Neural cell (in vitro differentiated cells): ENCODE measurements at regions not wholly inside any gene's neighbourhood (a gene's known extent, or its start where the extent isn't known, plus 50 kb on each side); places are given as distances from the start of the nearest gene placed in this dataset.

Experiments used
- H2AFZ ChIP-seq: fragments of 200-600, 300-800 bp; sonication (generic), shearing (Covaris generic); 2 replicates; pipeline ENCODE4 v1.6.0; 2014; ENCODE audit warnings: low read depth, mild to moderate bottlenecking, antibody characterized with exemption, low read length, moderate library complexity
- H3F3A ChIP-seq: fragments of 200-600 bp; shearing (Covaris generic); 2 replicates; pipeline ENCODE4 v1.6.1; 2016; ENCODE audit warnings: mild to moderate bottlenecking, moderate library complexity, mixed read lengths, antibody characterized with exemption, low read length; ENCODE audit not compliant: insufficient read depth, poor library complexity, severe bottlenecking
- H3K27ac ChIP-seq: fragments of 200-600, 300-800 bp; sonication (generic), shearing (Covaris generic); 2 replicates; pipeline ENCODE4 v1.5.1; 2014; ENCODE audit warnings: mild to moderate bottlenecking, low read length, moderate library complexity
- H3K27me3 ChIP-seq: fragments of 300-800, 200-600 bp; sonication (generic), shearing (Covaris generic); 2 replicates; pipeline ENCODE4 v1.6.0; 2014; ENCODE audit warnings: mild to moderate bottlenecking, low read depth, low read length, moderate library complexity; ENCODE audit not compliant: insufficient read depth
- H3K36me3 ChIP-seq: fragments of 300-800, 200-600 bp; sonication (generic), shearing (Covaris generic); 2 replicates; pipeline ENCODE4 v1.5.1; 2014; ENCODE audit warnings: mild to moderate bottlenecking, antibody characterized with exemption, low read length, moderate library complexity; ENCODE audit not compliant: insufficient read depth
- H3K4me2 ChIP-seq: fragments of 300-800, 200-600 bp; sonication (generic), shearing (Covaris generic); 2 replicates; pipeline ENCODE4 v1.6.0; 2014; ENCODE audit warnings: mild to moderate bottlenecking, low read length
- H3K4me3 ChIP-seq: fragments of 300-800, 200-600 bp; sonication (generic), shearing (Covaris generic); 2 replicates; pipeline ENCODE4 v1.5.1; 2014; ENCODE audit warnings: mild to moderate bottlenecking, low read length, moderate library complexity
- H3K79me2 ChIP-seq: fragments of 200-600 bp; shearing (Covaris generic); replicated peaks from 2 replicates; pipeline ENCODE4 v1.6.0; 2014; ENCODE audit warnings: mild to moderate bottlenecking, low read length, moderate library complexity; ENCODE audit not compliant: insufficient read depth
- H3K9ac ChIP-seq: fragments of 300-800, 200-600 bp; sonication (generic), shearing (Covaris generic); 2 replicates; pipeline ENCODE4 v1.6.1; 2016; ENCODE audit warnings: mild to moderate bottlenecking, low read length, mixed read lengths
- H3K9me2 ChIP-seq: fragments of 200-600 bp; shearing (Covaris generic); 2 replicates; pipeline ENCODE4 v1.6.1; 2016; ENCODE audit warnings: mild to moderate bottlenecking, low read length, mixed read lengths; ENCODE audit not compliant: insufficient read depth
- H3K9me3 ChIP-seq: fragments of 200-600, 300-800 bp; sonication (generic), shearing (Covaris generic); 2 replicates; pipeline ENCODE4 v1.6.1; 2016; ENCODE audit warnings: mild to moderate bottlenecking, mixed run types, low read length, moderate library complexity, mixed read lengths
- H4K20me1 ChIP-seq: fragments of 200-600 bp; shearing (Covaris generic); 2 replicates; pipeline ENCODE4 v1.6.1; 2016; ENCODE audit warnings: mild to moderate bottlenecking, mixed run types; ENCODE audit not compliant: insufficient read depth
- EP300 ChIP-seq: fragments of 450-650 bp; conservative IDR thresholded peaks from 2 replicates; pipeline ENCODE4 v1.6.1; 2014; ENCODE audit warnings: antibody characterized with exemption, mild to moderate bottlenecking, moderate library complexity; ENCODE audit not compliant: poor library complexity, severe bottlenecking
- EZH2 ChIP-seq: fragments of 200-600, 300-800 bp; shearing (Covaris generic), sonication (generic); IDR thresholded peaks from 2 replicates; pipeline ENCODE4 v1.6.1; 2014; ENCODE audit warnings: antibody characterized with exemption, low read length, borderline replicate concordance, mild to moderate bottlenecking; ENCODE audit not compliant: insufficient read depth, poor library complexity, severe bottlenecking
- MXI1 ChIP-seq: fragments of 450-650 bp; conservative IDR thresholded peaks from 2 replicates; pipeline ENCODE4 v1.6.1; 2014; ENCODE audit warnings: antibody characterized with exemption, mild to moderate bottlenecking; ENCODE audit not compliant: poor library complexity, severe bottlenecking
- POLR2AphosphoS5 ChIP-seq: IDR thresholded peaks from 2 replicates; pipeline ENCODE4 v1.6.1; 2012
- RAD21 ChIP-seq: fragments of 450-650 bp; conservative IDR thresholded peaks from 2 replicates; pipeline ENCODE4 v1.6.1; 2014; ENCODE audit warnings: antibody characterized with exemption, mild to moderate bottlenecking, moderate library complexity
- SMC3 ChIP-seq: fragments of 450-650 bp; conservative IDR thresholded peaks from 2 replicates; pipeline ENCODE4 v1.6.1; 2014; ENCODE audit warnings: antibody characterized with exemption, mild to moderate bottlenecking, moderate library complexity; ENCODE audit not compliant: poor library complexity
- TAF1 ChIP-seq: IDR thresholded peaks from 2 replicates; pipeline ENCODE4 v1.6.1; 2012; ENCODE audit warnings: low read depth
- TF ChIP-seq, protein P1 (sequence below): IDR thresholded peaks from 2 replicates; pipeline ENCODE4 v1.6.1; 2012; ENCODE audit warnings: borderline replicate concordance
- TF ChIP-seq, protein P2 (sequence below): fragments of 450-650 bp; IDR thresholded peaks from 2 replicates; pipeline ENCODE4 v1.5.1; 2014; ENCODE audit warnings: antibody characterized with exemption, mild to moderate bottlenecking, moderate library complexity; ENCODE audit not compliant: poor library complexity, severe bottlenecking

DNA sequence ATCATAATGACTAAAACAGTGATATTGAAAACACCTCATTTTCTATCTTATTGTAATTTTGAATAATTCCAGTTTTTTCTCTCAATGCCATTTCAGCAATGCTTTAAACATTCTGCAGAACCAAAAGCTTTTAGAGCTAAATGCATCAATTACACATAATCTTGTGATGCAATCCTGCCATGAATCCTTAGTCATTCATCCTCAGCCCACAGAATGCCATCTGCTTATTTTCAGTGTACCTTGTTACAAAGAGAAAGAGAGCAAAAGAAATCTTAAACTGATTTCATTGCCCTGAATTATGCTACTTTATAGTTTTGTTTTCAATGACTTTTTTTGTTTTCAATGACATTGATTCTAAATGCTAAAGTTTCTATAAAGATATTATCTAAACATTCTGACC, 1234.8 kb upstream of the C9orf72 start:
- H3K36me3 ChIP-seq, result no peaks in the 10 kb centered on the region
- no peaks in the 10 kb centered on the region for H3F3A ChIP-seq
- no peaks in the 10 kb centered on the region for H3K79me2 ChIP-seq
- no peaks in the 10 kb centered on the region for H4K20me1 ChIP-seq
- H2AFZ ChIP-seq, result no peak overlapping the region
- no peaks in the 10 kb centered on the region for H3K9me2 ChIP-seq
- H3K4me2 ChIP-seq, result peak overlapping the region; percentile 3
- H3K27me3 ChIP-seq, result no peaks in the 10 kb centered on the region
- H3K4me3 ChIP-seq, result peak overlapping the region; percentile 4
- H3K27ac ChIP-seq, result peak overlapping the region; percentile 72
- H3K9me3 ChIP-seq, result no peaks in the 10 kb centered on the region
- peak overlapping the region; percentile 10 for H3K9ac ChIP-seq
- TF ChIP-seq, protein P1, sequence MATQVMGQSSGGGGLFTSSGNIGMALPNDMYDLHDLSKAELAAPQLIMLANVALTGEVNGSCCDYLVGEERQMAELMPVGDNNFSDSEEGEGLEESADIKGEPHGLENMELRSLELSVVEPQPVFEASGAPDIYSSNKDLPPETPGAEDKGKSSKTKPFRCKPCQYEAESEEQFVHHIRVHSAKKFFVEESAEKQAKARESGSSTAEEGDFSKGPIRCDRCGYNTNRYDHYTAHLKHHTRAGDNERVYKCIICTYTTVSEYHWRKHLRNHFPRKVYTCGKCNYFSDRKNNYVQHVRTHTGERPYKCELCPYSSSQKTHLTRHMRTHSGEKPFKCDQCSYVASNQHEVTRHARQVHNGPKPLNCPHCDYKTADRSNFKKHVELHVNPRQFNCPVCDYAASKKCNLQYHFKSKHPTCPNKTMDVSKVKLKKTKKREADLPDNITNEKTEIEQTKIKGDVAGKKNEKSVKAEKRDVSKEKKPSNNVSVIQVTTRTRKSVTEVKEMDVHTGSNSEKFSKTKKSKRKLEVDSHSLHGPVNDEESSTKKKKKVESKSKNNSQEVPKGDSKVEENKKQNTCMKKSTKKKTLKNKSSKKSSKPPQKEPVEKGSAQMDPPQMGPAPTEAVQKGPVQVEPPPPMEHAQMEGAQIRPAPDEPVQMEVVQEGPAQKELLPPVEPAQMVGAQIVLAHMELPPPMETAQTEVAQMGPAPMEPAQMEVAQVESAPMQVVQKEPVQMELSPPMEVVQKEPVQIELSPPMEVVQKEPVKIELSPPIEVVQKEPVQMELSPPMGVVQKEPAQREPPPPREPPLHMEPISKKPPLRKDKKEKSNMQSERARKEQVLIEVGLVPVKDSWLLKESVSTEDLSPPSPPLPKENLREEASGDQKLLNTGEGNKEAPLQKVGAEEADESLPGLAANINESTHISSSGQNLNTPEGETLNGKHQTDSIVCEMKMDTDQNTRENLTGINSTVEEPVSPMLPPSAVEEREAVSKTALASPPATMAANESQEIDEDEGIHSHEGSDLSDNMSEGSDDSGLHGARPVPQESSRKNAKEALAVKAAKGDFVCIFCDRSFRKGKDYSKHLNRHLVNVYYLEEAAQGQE, result peak; percentile 64
- TF ChIP-seq RAD21 (no peak), TAF1 (no peak), EP300 (no peak), POLR2AphosphoS5 (peak; percentile 69)
- TF ChIP-seq, protein P2, sequence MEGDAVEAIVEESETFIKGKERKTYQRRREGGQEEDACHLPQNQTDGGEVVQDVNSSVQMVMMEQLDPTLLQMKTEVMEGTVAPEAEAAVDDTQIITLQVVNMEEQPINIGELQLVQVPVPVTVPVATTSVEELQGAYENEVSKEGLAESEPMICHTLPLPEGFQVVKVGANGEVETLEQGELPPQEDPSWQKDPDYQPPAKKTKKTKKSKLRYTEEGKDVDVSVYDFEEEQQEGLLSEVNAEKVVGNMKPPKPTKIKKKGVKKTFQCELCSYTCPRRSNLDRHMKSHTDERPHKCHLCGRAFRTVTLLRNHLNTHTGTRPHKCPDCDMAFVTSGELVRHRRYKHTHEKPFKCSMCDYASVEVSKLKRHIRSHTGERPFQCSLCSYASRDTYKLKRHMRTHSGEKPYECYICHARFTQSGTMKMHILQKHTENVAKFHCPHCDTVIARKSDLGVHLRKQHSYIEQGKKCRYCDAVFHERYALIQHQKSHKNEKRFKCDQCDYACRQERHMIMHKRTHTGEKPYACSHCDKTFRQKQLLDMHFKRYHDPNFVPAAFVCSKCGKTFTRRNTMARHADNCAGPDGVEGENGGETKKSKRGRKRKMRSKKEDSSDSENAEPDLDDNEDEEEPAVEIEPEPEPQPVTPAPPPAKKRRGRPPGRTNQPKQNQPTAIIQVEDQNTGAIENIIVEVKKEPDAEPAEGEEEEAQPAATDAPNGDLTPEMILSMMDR, result no peak

DNA sequence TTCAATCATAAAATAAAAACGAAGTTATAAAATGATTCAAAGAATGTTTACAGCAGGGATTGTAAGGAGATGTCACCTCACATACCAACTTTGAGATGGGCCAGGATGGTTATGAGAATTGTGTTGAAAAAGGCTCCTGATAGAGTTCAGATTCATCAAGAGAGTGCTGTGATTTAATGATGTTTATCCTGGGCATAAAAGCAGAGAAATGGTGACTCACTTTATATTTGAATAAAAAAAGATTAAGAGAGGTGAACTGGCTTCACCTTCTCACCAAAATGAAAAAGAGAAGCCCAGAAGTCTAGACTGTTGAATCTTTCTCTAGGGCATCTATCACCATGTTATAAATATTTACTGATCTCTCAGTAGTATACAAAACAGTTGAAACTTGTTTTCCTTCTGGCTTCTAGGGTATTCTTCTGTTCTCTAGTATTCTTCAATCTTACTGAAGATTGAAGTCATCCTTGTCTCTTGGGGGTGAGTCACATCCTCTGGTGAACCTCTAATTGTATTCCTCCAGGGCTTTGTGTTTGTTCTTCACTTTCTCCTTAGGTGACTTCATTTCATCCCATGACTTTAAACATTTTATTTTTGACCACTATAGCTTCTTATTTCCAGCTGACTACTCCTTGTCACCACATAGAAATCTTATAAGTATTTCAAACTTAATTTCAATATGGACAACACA, 1237.3 kb upstream of the C9orf72 start:
- Histone ChIP-seq H3K27ac (no peak overlapping the region), H3K79me2 (no peaks in the 10 kb centered on the region), H3K9me3 (no peaks in the 10 kb centered on the region), H3K9me2 (no peaks in the 10 kb centered on the region), H3K36me3 (no peaks in the 10 kb centered on the region), H3F3A (no peaks in the 10 kb centered on the region), H3K4me3 (no peak overlapping the region), H4K20me1 (no peaks in the 10 kb centered on the region), H3K4me2 (no peak overlapping the region), H3K27me3 (no peaks in the 10 kb centered on the region), H2AFZ (no peak overlapping the region), H3K9ac (no peak overlapping the region)
- TF ChIP-seq RAD21, result no peak
- TF ChIP-seq, protein P1, result no peak
- TF ChIP-seq MXI1, result no peak
- TF ChIP-seq POLR2AphosphoS5, result no peak
- TF ChIP-seq TAF1, result no peak
- no peak for TF ChIP-seq SMC3
- TF ChIP-seq EZH2, result no peak
- TF ChIP-seq, protein P2, result no peak
- no peak for TF ChIP-seq EP300
